ENCODE measurements at regions not wholly inside any gene's neighbourhood (a gene's known extent, or its start where the extent isn't known, plus 50 kb on each side); places are given as distances from the start of the nearest gene placed in this dataset.
"Not testable (repeated sequence)": the region's sequence is repeated elsewhere in the genome, so short reads cannot be mapped to it uniquely, and the experiment has no call there.

DNA sequence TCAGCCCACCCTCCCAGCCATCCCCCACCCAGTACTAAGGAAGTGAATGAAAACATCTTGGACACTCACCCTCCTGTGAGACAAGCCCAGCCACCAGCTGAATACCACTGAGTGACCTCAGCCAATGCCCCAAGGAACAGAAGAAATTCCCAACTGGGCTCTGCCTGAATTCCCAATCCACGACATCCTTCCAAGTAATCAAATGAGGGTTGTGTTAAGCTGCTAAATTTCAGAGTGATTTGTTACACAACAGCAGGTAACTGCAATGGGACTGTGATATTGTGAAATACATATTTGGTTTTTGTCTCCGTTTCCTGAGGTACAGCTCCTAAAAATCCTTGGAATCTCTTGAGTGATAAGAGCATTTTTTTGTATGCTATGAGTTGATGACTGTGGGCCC lies 578.7 kb upstream of the CDH11 start:
- H3K4me3 Mint-ChIP-seq, result no peak overlapping the region
- DNase-seq (ENCODE audit: low read depth, low spot score), result no peak
- peak overlapping the region; percentile 50 for H3K27ac Mint-ChIP-seq (ENCODE audit: unreplicated experiment)
- TF ChIP-seq, protein P1, sequence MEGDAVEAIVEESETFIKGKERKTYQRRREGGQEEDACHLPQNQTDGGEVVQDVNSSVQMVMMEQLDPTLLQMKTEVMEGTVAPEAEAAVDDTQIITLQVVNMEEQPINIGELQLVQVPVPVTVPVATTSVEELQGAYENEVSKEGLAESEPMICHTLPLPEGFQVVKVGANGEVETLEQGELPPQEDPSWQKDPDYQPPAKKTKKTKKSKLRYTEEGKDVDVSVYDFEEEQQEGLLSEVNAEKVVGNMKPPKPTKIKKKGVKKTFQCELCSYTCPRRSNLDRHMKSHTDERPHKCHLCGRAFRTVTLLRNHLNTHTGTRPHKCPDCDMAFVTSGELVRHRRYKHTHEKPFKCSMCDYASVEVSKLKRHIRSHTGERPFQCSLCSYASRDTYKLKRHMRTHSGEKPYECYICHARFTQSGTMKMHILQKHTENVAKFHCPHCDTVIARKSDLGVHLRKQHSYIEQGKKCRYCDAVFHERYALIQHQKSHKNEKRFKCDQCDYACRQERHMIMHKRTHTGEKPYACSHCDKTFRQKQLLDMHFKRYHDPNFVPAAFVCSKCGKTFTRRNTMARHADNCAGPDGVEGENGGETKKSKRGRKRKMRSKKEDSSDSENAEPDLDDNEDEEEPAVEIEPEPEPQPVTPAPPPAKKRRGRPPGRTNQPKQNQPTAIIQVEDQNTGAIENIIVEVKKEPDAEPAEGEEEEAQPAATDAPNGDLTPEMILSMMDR (conservative IDR thresholded peaks at IDR 0.05), result no peak
- peaks cover 14% of the 10 kb centered on the region for H3K4me1 Mint-ChIP-seq
- no peaks in the 10 kb centered on the region for H3K36me3 Mint-ChIP-seq (ENCODE audit: low read depth)
- no peaks in the 10 kb centered on the region for H3K9me3 Mint-ChIP-seq
- no peaks in the 10 kb centered on the region for H3K27me3 Mint-ChIP-seq (ENCODE audit: low read depth)

DNA sequence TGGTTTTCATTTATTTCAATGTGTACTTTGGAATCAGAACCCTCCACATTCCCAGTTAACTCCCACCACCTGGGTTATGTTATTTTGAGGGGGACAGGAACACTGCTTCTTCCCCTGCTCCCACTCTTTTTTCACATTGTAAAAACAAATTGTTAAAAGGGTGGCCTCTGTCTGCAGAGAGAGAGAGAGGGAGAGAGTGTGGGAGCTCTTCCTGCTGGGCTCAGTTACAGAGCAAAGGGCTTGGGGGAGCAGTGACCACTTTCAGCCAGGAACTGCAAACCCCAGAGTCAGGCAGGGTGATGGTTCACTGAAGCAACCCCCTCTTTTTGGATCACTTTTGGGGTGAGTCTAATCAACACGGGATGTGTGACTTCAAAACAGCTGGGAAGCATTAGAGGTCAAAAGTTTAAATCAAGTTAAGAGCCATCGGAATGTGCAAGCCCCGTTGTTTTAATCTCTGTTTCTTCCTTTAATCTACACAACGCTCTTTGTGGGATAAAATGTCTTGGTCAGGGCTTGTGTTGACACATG lies 577.0 kb upstream of the CDH11 start:
- Mint-ChIP-seq H3K27me3 (ENCODE audit: low read depth) (no peaks in the 10 kb centered on the region), H3K4me3 (no peak overlapping the region), H3K36me3 (ENCODE audit: low read depth) (no peaks in the 10 kb centered on the region), H3K4me1 (peaks cover 14% of the 10 kb centered on the region), H3K27ac (ENCODE audit: unreplicated experiment) (no peak overlapping the region), H3K9me3 (no peaks in the 10 kb centered on the region)
- TF ChIP-seq, protein P1 (conservative IDR thresholded peaks at IDR 0.05), result no peak
- DNase-seq (ENCODE audit: low read depth, low spot score), result no peak

DNA sequence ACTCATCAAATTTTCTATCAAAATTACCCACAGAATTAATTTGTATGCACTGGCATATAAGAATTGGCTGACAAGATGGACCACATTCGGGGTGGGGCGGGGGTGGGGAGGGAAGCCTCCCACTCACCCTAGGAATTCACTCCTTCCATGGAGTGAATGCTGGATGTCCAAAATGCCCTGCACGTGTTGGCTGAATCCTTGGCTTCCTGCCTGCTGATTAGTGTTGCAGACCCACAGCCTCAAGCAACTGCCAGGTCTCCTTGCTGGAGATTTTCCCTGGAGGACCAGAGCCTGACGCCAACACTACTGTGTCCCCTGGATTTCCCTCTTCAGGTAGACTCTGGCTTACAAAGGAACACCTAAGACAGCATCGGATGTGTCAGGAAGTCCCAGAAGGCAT lies 575.7 kb upstream of the CDH11 start:
- Mint-ChIP-seq H3K4me3 (no peak overlapping the region), H3K9me3 (no peaks in the 10 kb centered on the region), H3K27me3 (ENCODE audit: low read depth) (no peaks in the 10 kb centered on the region), H3K4me1 (peaks cover 14% of the 10 kb centered on the region), H3K36me3 (ENCODE audit: low read depth) (no peaks in the 10 kb centered on the region), H3K27ac (ENCODE audit: unreplicated experiment) (no peak overlapping the region)
- TF ChIP-seq, protein P1 (conservative IDR thresholded peaks at IDR 0.05), result no peak
- DNase-seq (ENCODE audit: low read depth, low spot score), result no peak

DNA sequence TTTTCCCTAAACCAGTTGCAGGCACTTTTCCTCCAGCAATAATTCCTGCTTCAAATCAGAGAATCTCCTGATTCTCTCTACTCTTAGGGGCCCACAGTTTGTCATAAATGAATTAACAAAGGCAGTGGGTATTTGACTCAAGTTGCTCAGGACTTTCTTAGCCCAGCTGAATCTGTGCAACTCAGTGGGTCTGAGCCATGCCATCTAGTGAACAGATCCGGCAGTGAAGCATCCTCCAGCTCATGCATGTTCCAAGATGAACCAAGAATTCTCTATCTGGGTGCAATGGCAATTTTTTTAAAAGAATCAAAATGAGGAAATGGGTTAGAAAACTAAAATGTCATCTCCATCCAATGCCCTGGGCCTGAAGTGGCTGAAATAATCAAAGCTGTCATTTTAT lies 575.2 kb upstream of the CDH11 start:
- TF ChIP-seq, protein P1 (conservative IDR thresholded peaks at IDR 0.05), result no peak
- Mint-ChIP-seq H3K36me3 (ENCODE audit: low read depth) (no peaks in the 10 kb centered on the region), H3K4me1 (peaks cover 14% of the 10 kb centered on the region), H3K27ac (ENCODE audit: unreplicated experiment) (no peak overlapping the region), H3K9me3 (no peaks in the 10 kb centered on the region), H3K4me3 (no peak overlapping the region), H3K27me3 (ENCODE audit: low read depth) (no peaks in the 10 kb centered on the region)
- DNase-seq (ENCODE audit: low read depth, low spot score), result no peak

DNA sequence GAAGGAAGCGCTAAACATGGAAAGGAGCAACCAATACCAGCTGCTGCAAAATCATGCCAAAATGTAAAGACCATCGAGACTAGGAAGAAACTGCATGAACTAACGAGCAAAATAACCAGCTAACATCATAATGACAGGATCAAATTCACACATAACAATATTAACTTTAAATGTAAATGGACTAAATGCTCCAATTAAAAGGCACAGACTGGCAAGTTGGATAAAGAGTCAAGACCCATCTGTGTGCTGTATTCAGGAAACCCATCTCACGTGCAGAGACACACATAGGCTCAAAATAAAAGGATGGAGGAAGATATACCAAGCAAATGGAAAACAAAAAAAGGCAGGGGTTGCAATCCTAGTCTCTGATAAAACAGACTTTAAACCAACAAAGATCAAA lies 570.0 kb upstream of the CDH11 start:
- H3K27me3 Mint-ChIP-seq (ENCODE audit: low read depth); H3K9me3 Mint-ChIP-seq; H3K4me3 Mint-ChIP-seq; H3K27ac Mint-ChIP-seq (ENCODE audit: unreplicated experiment); H3K36me3 Mint-ChIP-seq (ENCODE audit: low read depth); DNase-seq (ENCODE audit: low read depth, low spot score); H3K4me1 Mint-ChIP-seq: not testable (repeated sequence)

DNA sequence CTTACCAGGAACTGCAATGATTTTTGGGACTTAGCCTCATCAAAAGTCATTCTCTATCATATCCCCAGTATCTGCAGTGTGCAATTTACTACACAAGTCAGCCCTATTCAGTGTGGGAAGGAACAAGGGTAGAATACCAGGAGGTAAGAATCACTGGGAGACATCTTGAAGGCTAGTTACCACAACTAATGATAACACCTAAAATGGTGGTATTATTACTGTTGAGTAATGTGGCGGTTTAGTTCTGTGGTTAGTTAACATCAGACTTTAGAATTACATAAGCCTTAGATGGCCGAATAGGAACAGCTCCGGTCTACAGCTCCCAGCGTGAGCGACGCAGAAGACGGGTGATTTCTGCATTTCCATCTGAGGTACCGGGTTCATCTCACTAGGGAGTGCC lies 567.9 kb upstream of the CDH11 start:
- no peaks in the 10 kb centered on the region for H3K27me3 Mint-ChIP-seq (ENCODE audit: low read depth)
- peaks cover 2% of the 10 kb centered on the region for H3K9me3 Mint-ChIP-seq
- DNase-seq (ENCODE audit: low read depth, low spot score), result no peak
- H3K27ac Mint-ChIP-seq (ENCODE audit: unreplicated experiment), result no peak overlapping the region
- H3K4me3 Mint-ChIP-seq, result no peak overlapping the region
- H3K36me3 Mint-ChIP-seq (ENCODE audit: low read depth), result peaks cover 5% of the 10 kb centered on the region
- H3K4me1 Mint-ChIP-seq, result no peaks in the 10 kb centered on the region
- TF ChIP-seq, protein P1 (conservative IDR thresholded peaks at IDR 0.05), result no peak
